Peyer's patch (tissue), 4 donors: ENCODE measurements at regions not wholly inside any gene's neighbourhood (a gene's known extent, or its start where the extent isn't known, plus 50 kb on each side); places are given as distances from the start of the nearest gene placed in this dataset.

Experiments
- POLR2A ChIP-seq, 2 donors: fragments of 450-650 bp; IDR thresholded peaks; one replicate each; pipeline ENCODE4 v1.5.1; 2017; ENCODE audit warnings: antibody characterized with exemption in 2 of 2, mild to moderate bottlenecking in 2 of 2, moderate library complexity in 2 of 2
- TF ChIP-seq, protein P1 (sequence below), 6 experiments: fragments of 450-650 bp in 4 of 6; fragments of 200-600 bp in 2 of 6; sonication (generic) in 1 of 6; IDR thresholded peaks; one replicate each; pipeline ENCODE4 v1.5.1; 2017 to 2019; ENCODE audit warnings: antibody characterized with exemption in 6 of 6, mild to moderate bottlenecking in 3 of 6, moderate library complexity in 1 of 6

DNA sequence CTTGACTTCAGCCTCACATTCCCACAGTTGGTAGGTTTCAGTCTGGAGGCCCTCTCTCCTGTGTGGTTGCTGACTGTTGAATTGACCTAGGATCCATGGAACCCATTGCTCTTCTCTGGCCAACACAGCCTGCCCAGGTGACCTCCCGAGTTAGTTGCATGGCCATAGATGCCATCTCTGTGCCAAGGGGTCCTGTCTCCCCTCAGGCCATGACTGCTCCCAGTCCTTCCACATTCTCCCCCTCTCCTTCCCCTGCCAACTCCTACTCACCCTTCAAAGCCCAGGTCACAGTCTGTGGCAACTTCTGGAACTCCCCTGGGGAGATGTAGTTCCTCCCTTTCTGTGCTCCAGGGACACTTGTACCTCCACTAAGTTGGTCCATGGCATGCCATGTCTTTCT is 67.3 kb upstream of the GRB10 start:
- no peak for TF ChIP-seq POLR2A (IDR thresholded peaks at IDR 0.05)
- TF ChIP-seq, protein P1, sequence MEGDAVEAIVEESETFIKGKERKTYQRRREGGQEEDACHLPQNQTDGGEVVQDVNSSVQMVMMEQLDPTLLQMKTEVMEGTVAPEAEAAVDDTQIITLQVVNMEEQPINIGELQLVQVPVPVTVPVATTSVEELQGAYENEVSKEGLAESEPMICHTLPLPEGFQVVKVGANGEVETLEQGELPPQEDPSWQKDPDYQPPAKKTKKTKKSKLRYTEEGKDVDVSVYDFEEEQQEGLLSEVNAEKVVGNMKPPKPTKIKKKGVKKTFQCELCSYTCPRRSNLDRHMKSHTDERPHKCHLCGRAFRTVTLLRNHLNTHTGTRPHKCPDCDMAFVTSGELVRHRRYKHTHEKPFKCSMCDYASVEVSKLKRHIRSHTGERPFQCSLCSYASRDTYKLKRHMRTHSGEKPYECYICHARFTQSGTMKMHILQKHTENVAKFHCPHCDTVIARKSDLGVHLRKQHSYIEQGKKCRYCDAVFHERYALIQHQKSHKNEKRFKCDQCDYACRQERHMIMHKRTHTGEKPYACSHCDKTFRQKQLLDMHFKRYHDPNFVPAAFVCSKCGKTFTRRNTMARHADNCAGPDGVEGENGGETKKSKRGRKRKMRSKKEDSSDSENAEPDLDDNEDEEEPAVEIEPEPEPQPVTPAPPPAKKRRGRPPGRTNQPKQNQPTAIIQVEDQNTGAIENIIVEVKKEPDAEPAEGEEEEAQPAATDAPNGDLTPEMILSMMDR (IDR thresholded peaks at IDR 0.05), result no peak
